SK-N-SH (cell line): ENCODE measurements at regions not wholly inside any gene's neighbourhood (a gene's known extent, or its start where the extent isn't known, plus 50 kb on each side); places are given as distances from the start of the nearest gene placed in this dataset.

Experiments used
- CTCF ChIA-PET: fragments of 300-600, 350-600 bp; formaldehyde crosslinking; extraction: SDS; loops from one replicate; lab custom pipeline; 2021; lab: Yijun Ruan, JAX
- POLR2A ChIA-PET: fragments of 350-600 bp; sonication (Branson Sonifier 250); formaldehyde crosslinking; extraction: SDS; loops from one replicate; lab custom pipeline; 2020; ENCODE audit warnings: antibody characterized with exemption, inconsistent platforms; lab: Yijun Ruan, JAX
- DNase-seq: peaks from one replicate; pipeline ENCODE4 v3.0.0; 2012
- H2AFZ ChIP-seq: fragments of 200-600 bp; sonication (generic); 2 replicates; pipeline ENCODE4 v1.8.1; 2016; ENCODE audit warnings: antibody characterized with exemption, mild to moderate bottlenecking, low read depth
- H3F3A ChIP-seq: fragments of 200-600 bp; sonication (generic); replicated peaks from 2 replicates; pipeline ENCODE3; 2016; ENCODE audit warnings: antibody characterized with exemption, mild to moderate bottlenecking; ENCODE audit not compliant: insufficient read depth
- H3K27ac ChIP-seq, 2 experiments: fragments of 200-500 bp in 1 of 2; fragments of 200-600 bp in 1 of 2; sonication (Bioruptor generic) in 1 of 2; sonication (generic), shearing (Covaris generic) in 1 of 2; 2 replicates each; pipeline versions ENCODE4 v1.5.1 to v1.6.1; 2014 to 2016; ENCODE audit warnings: low read depth in 2 of 2, inconsistent platforms in 1 of 2, low read length in 1 of 2, mild to moderate bottlenecking in 1 of 2, mixed read lengths in 1 of 2
- H3K27me3 ChIP-seq: fragments of 200-600 bp; sonication (generic), shearing (Covaris generic); 2 replicates; pipeline ENCODE4 v1.6.1; 2016; ENCODE audit warnings: mixed run types; ENCODE audit not compliant: insufficient read depth
- H3K36me3 ChIP-seq, 2 experiments: fragments of 200-500 bp in 1 of 2; fragments of 200-600 bp in 1 of 2; sonication (Bioruptor generic) in 1 of 2; sonication (generic) in 1 of 2; replicated peaks in 1 of 2; 2 replicates each; pipeline versions ENCODE3 to v1.5.1; 2014 to 2016; ENCODE audit warnings: low read length in 1 of 2, mild to moderate bottlenecking in 1 of 2; ENCODE audit not compliant: insufficient read depth in 2 of 2, control insufficient read depth in 1 of 2
- H3K4me1 ChIP-seq, 2 experiments: fragments of 200-500 bp in 1 of 2; fragments of 200-600 bp in 1 of 2; sonication (Bioruptor generic) in 1 of 2; sonication (generic), shearing (Covaris generic) in 1 of 2; 2 replicates each; pipeline versions ENCODE4 v1.5.1 to v1.6.1; 2014 to 2016; ENCODE audit warnings: low read depth in 1 of 2, low read length in 1 of 2, mixed run types in 1 of 2; ENCODE audit not compliant: insufficient read depth in 2 of 2, control insufficient read depth in 1 of 2
- H3K4me2 ChIP-seq: fragments of 200-600 bp; sonication (generic), shearing (Covaris generic); 2 replicates; pipeline ENCODE4 v1.6.1; 2017; ENCODE audit warnings: mixed run types
- H3K4me3 ChIP-seq, 2 experiments: fragments of 200-500 bp in 1 of 2; fragments of 200-600 bp in 1 of 2; sonication (Bioruptor generic) in 1 of 2; sonication (generic), shearing (Covaris generic) in 1 of 2; 2 replicates each; pipeline versions ENCODE4 v1.5.1 to v1.8.1; 2014 to 2016; ENCODE audit warnings: low read depth in 2 of 2, inconsistent platforms in 1 of 2, low read length in 1 of 2, mild to moderate bottlenecking in 1 of 2, mixed read lengths in 1 of 2, moderate library complexity in 1 of 2
- H3K79me2 ChIP-seq: fragments of 200-600 bp; sonication (generic); 2 replicates; pipeline ENCODE4 v1.8.1; 2017; ENCODE audit warnings: mild to moderate bottlenecking; ENCODE audit not compliant: insufficient read depth
- H3K9ac ChIP-seq: fragments of 200-600 bp; sonication (generic); 2 replicates; pipeline ENCODE4 v1.6.1; 2017; ENCODE audit warnings: mixed run types
- H3K9me2 ChIP-seq: fragments of 200-600 bp; sonication (generic); 2 replicates; pipeline ENCODE4 v1.6.1; 2017; ENCODE audit warnings: mixed run types
- H3K9me3 ChIP-seq: fragments of 200-600 bp; sonication (generic); 2 replicates; pipeline ENCODE4 v1.6.1; 2017; ENCODE audit warnings: mixed run types, mild to moderate bottlenecking, moderate library complexity
- H4K20me1 ChIP-seq: fragments of 200-600 bp; sonication (generic); 2 replicates; pipeline ENCODE4 v1.6.1; 2017; ENCODE audit warnings: mild to moderate bottlenecking, mixed run types; ENCODE audit not compliant: insufficient read depth
- EP300 ChIP-seq, 2 experiments: IDR thresholded peaks; 2 replicates each; pipeline versions ENCODE4 v1.4.0 to v1.6.1; 2012; ENCODE audit warnings: borderline replicate concordance in 1 of 2, low read depth in 1 of 2, low read length in 1 of 2
- FOSL2 ChIP-seq: IDR thresholded peaks from 2 replicates; pipeline ENCODE4 v1.4.0; 2012; ENCODE audit warnings: low read depth, mild to moderate bottlenecking, moderate library complexity, borderline replicate concordance
- GATA2 ChIP-seq: sonication (generic); formaldehyde crosslinking; IDR thresholded peaks from 2 replicates; pipeline ENCODE4 v1.5.0; 2020; ENCODE audit warnings: mild to moderate bottlenecking, missing genetic modification reagents
- JUND ChIP-seq: IDR thresholded peaks from 2 replicates; pipeline ENCODE4 v1.4.0; 2012
- NRF1 ChIP-seq: IDR thresholded peaks from 2 replicates; pipeline ENCODE4 v1.6.1; 2012; ENCODE audit warnings: low read depth, mild to moderate bottlenecking, low read length
- POLR2AphosphoS5 ChIP-seq: IDR thresholded peaks from 2 replicates; pipeline ENCODE4 v1.6.1; 2012; ENCODE audit warnings: low read depth, low read length
- RAD21 ChIP-seq: IDR thresholded peaks from 2 replicates; pipeline ENCODE4 v1.6.1; 2012; ENCODE audit warnings: mild to moderate bottlenecking, low read length
- REST ChIP-seq: IDR thresholded peaks from 2 replicates; pipeline ENCODE4 v1.6.1; 2012; ENCODE audit warnings: mild to moderate bottlenecking, low read depth, low read length, moderate library complexity
- RXRA ChIP-seq: IDR thresholded peaks from 2 replicates; pipeline ENCODE4 v1.4.0; 2012; ENCODE audit warnings: low read depth, mild to moderate bottlenecking, borderline replicate concordance
- SIN3A ChIP-seq: IDR thresholded peaks from 2 replicates; pipeline ENCODE4 v1.6.1; 2012; ENCODE audit warnings: low read depth, mild to moderate bottlenecking, low read length, moderate library complexity, borderline replicate concordance
- SMC3 ChIP-seq: IDR thresholded peaks from 2 replicates; pipeline ENCODE4 v1.6.1; 2012; ENCODE audit warnings: low read depth, low read length, improper control_type of control experiment
- TCF12 ChIP-seq: IDR thresholded peaks from 2 replicates; pipeline ENCODE4 v1.4.0; 2012
- USF1 ChIP-seq: IDR thresholded peaks from 2 replicates; pipeline ENCODE4 v1.4.0; 2012; ENCODE audit warnings: low read depth, borderline replicate concordance
- YY1 ChIP-seq: IDR thresholded peaks from 2 replicates; pipeline ENCODE4 v1.4.0; 2012; ENCODE audit warnings: low read depth, mild to moderate bottlenecking
- ZBTB33 ChIP-seq: IDR thresholded peaks from 2 replicates; pipeline ENCODE4 v1.4.0; 2012; ENCODE audit warnings: low read depth, borderline replicate concordance
- WGBS: methylation state at CpG from one replicate; pipeline ENCODE4 v1.1.6; 2017; ENCODE audit warnings: low lambda C conversion rate; 5-methylcytosine and 5-hydroxymethylcytosine counted together
- TF ChIP-seq, protein P1 (sequence below): fragments of 150-350 bp; IDR thresholded peaks from 2 replicates; pipeline ENCODE4 v1.6.1; 2017; ENCODE audit warnings: antibody characterized with exemption, low read length, low read depth, borderline replicate concordance

DNA sequence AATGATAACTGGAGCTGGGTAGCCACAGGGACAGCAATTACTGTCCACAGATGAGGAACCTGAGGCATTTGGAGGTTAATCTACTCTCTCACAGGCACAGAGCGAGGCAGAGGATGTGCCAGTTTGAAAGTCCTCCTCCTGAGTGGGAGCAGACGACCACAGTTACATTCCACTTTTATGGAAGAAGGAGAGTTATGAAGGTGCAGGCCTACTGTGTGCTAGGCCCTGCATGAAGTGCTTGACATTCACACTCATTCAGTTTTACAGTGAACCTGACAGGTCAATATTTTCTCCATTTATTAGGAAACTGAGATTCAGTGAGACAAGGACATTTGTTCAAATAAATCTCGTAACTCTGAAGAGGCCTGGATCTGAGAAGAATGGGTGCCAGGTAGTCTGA lies 142.0 kb downstream of the TDRD15 start:
- Histone ChIP-seq H3K9ac (no peak overlapping the region), H3K9me3 (no peaks in the 10 kb centered on the region), H3K27ac (peak overlapping the region in 1 of 2 experiments; percentile 65; a peak in 2 of 4 replicates), H3F3A (no peaks in the 10 kb centered on the region), H4K20me1 (no peaks in the 10 kb centered on the region), H3K4me2 (no peak overlapping the region), H3K79me2 (no peaks in the 10 kb centered on the region), H3K4me1 (peaks cover 0 to 62% of the 10 kb centered on the region in 2 experiments; a peak in 2 of 4 replicates), H3K9me2 (no peaks in the 10 kb centered on the region), H2AFZ (no peak overlapping the region), H3K27me3 (no peaks in the 10 kb centered on the region), H3K36me3 (no peaks in the 10 kb centered on the region), H3K4me3 (no peak overlapping the region)
- WGBS: 13% methylated on average over 3 of the region's 3 CpGs
- DNase-seq: no peak
- ChIA-PET CTCF (interaction anchor here (0.7 to 3.3 kb wide), 4 partner anchors 12 to 604 kb away, joined by 3 to 13 read pairs (median 4); no protein-coding TSS in a partner anchor), POLR2A (interaction anchor here (1.6 kb wide), 1 partner anchor 16 kb away, joined by 5 read pairs; no protein-coding TSS in a partner anchor)
- TF ChIP-seq GATA2 (CRISPR knock-in tag) (peak; percentile 26), ZBTB33 (no peak)

GRCh38 chr2:21267232-21267835 lies 143.6 kb downstream of the TDRD15 start:
- POLR2A ChIA-PET: no interaction called here
- CTCF ChIA-PET: interaction anchor here (3.3 kb wide), 1 partner anchor 10 kb away, joined by 13 read pairs; no protein-coding TSS in a partner anchor

More at GRCh38 chr2:21267232-21267835, 143.6 kb downstream of the TDRD15 start:
- Histone ChIP-seq H3K27me3 (no peaks in the 10 kb centered on the region), H3K9ac (no peak overlapping the region), H3K9me2 (no peaks in the 10 kb centered on the region), H4K20me1 (no peaks in the 10 kb centered on the region), H2AFZ (no peak overlapping the region), H3K27ac (peak overlapping the region in 1 of 2 experiments; percentile 22; a peak in 1 of 4 replicates), H3K79me2 (no peaks in the 10 kb centered on the region), H3K36me3 (no peaks in the 10 kb centered on the region), H3K4me1 (peaks cover 0 to 66% of the 10 kb centered on the region in 2 experiments; a peak in 2 of 4 replicates), H3K4me2 (no peak overlapping the region), H3K4me3 (no peak overlapping the region), H3K9me3 (no peaks in the 10 kb centered on the region), H3F3A (no peaks in the 10 kb centered on the region)
- TF ChIP-seq SIN3A (no peak), SMC3 (no peak), YY1 (no peak), POLR2AphosphoS5 (no peak), RXRA (no peak), RAD21 (no peak), NRF1 (no peak), FOSL2 (no peak), JUND (no peak), TCF12 (no peak), REST (no peak), USF1 (no peak), EP300 (IDR thresholded peaks at IDR 0.05; ENCODE audit: borderline replicate concordance in 1 of 2, low read depth in 1 of 2, low read length in 1 of 2) (no peak), ZBTB33 (no peak)
- TF ChIP-seq, protein P1, sequence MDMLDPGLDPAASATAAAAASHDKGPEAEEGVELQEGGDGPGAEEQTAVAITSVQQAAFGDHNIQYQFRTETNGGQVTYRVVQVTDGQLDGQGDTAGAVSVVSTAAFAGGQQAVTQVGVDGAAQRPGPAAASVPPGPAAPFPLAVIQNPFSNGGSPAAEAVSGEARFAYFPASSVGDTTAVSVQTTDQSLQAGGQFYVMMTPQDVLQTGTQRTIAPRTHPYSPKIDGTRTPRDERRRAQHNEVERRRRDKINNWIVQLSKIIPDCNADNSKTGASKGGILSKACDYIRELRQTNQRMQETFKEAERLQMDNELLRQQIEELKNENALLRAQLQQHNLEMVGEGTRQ: no peak
- WGBS: 31% methylated on average over 5 of the region's 5 CpGs
- no peak for DNase-seq
